GM18867 (cell line): ENCODE measurements at regions not wholly inside any gene's neighbourhood (a gene's known extent, or its start where the extent isn't known, plus 50 kb on each side); places are given as distances from the start of the nearest gene placed in this dataset.
"Not testable (repeated sequence)": the region's sequence is repeated elsewhere in the genome, so short reads cannot be mapped to it uniquely, and the experiment has no call there.

Source experiments
- ATAC-seq: cut with Tn5 transposase; IDR thresholded peaks from one replicate; pipeline ENCODE4 v1.9.1; 2021; ENCODE audit warnings: mild to moderate bottlenecking, moderate library complexity; ENCODE audit not compliant: unreplicated experiment

GRCh38 chr1:221979444-221980032 is 237.6 kb upstream of the DUSP10 start:
- ATAC-seq, result no peak

- not testable (repeated sequence) for ATAC-seq
These were observed 236.9 kb upstream of the DUSP10 start for GRCh38 chr1:221978631-221979334.

- ATAC-seq, result not testable (repeated sequence)
These were observed 231.9 kb upstream of the DUSP10 start for GRCh38 chr1:221973787-221974186.

- ATAC-seq, result no peak
These were observed 230.7 kb upstream of the DUSP10 start for GRCh38 chr1:221972276-221973235.

GRCh38 chr1:221971035-221971434 is 229.1 kb upstream of the DUSP10 start:
- ATAC-seq, result not testable (repeated sequence)

- ATAC-seq, result not testable (repeated sequence)
These were observed 227.5 kb upstream of the DUSP10 start for GRCh38 chr1:221969298-221969858.

GRCh38 chr1:221967538-221967937 is 225.6 kb upstream of the DUSP10 start:
- ATAC-seq, result not testable (repeated sequence)

- ATAC-seq, result not testable (repeated sequence)
These were observed 225.0 kb upstream of the DUSP10 start for GRCh38 chr1:221966888-221967287.

GRCh38 chr1:221965891-221966290 is 224.0 kb upstream of the DUSP10 start:
- not testable (repeated sequence) for ATAC-seq

- no peak for ATAC-seq
These were observed 223.4 kb upstream of the DUSP10 start for GRCh38 chr1:221965252-221965651.

GRCh38 chr1:221963742-221964141 is 221.9 kb upstream of the DUSP10 start:
- ATAC-seq, result no peak

GRCh38 chr1:221962385-221962784 is 220.5 kb upstream of the DUSP10 start:
- ATAC-seq, result no peak

- peak; percentile 99 for ATAC-seq
These were observed 219.8 kb upstream of the DUSP10 start for GRCh38 chr1:221961532-221962292.

GRCh38 chr1:221958161-221958562 is 216.3 kb upstream of the DUSP10 start:
- not testable (repeated sequence) for ATAC-seq

GRCh38 chr1:221957350-221957749 is 215.5 kb upstream of the DUSP10 start:
- ATAC-seq, result not testable (repeated sequence)

- ATAC-seq, result no peak
These were observed 208.1 kb upstream of the DUSP10 start for GRCh38 chr1:221949996-221950395.

- ATAC-seq, result no peak
These were observed 206.6 kb upstream of the DUSP10 start for GRCh38 chr1:221948459-221948858.

- no peak for ATAC-seq
These were observed 205.8 kb upstream of the DUSP10 start for GRCh38 chr1:221947731-221948130.

- ATAC-seq, result no peak
These were observed 204.9 kb upstream of the DUSP10 start for GRCh38 chr1:221946768-221947167.

GRCh38 chr1:221945669-221946068 is 203.8 kb upstream of the DUSP10 start:
- ATAC-seq, result no peak
